IMR-90 (cell line): ENCODE measurements at regions not wholly inside any gene's neighbourhood (a gene's known extent, or its start where the extent isn't known, plus 50 kb on each side); places are given as distances from the start of the nearest gene placed in this dataset.

Source experiments
- ATAC-seq: fragments of 200-7000 bp; cut with Tn5 transposase; 2 replicates; pipeline ENCODE4 v1.9.1; 2020; ENCODE audit warnings: low read depth, mild to moderate bottlenecking, moderate library complexity
- BruUV-seq: library from RNA; stranded (reverse); fragments of 400-500 nt; replicated peaks from 2 replicates; lab custom pipeline; 2021; lab: Mats Ljungman, UMichigan
- CTCF ChIA-PET: fragments of 300-600 bp; formaldehyde crosslinking; extraction: SDS; loops from one replicate; lab custom pipeline; 2021; ENCODE audit warnings: antibody characterized with exemption; lab: Yijun Ruan, JAX
- POLR2A ChIA-PET: fragments of 300-600 bp; sonication (Branson Sonifier 250); formaldehyde crosslinking; loops from one replicate; lab custom pipeline; 2022; ENCODE audit warnings: antibody characterized with exemption; ENCODE audit not compliant: unreplicated experiment; lab: Charles Lee
- DNase-seq: peaks from one replicate; pipeline ENCODE4 v3.0.0; 2013
- H2AFZ ChIP-seq: replicated peaks from 2 replicates; pipeline ENCODE3; 2013; ENCODE audit warnings: low read length, mild to moderate bottlenecking; ENCODE audit not compliant: poor library complexity
- H2AK5ac ChIP-seq: 2 replicates; pipeline ENCODE4 v1.6.1; 2013; ENCODE audit warnings: low read depth, low read length, inconsistent platforms
- H2AK9ac ChIP-seq: replicated peaks from 2 replicates; pipeline ENCODE3; 2013; ENCODE audit warnings: mild to moderate bottlenecking, low read depth, low read length, moderate library complexity; ENCODE audit not compliant: poor library complexity
- H2BK120ac ChIP-seq: 2 replicates; pipeline ENCODE4 v1.6.1; 2013; ENCODE audit warnings: low read depth, low read length, inconsistent platforms
- H2BK15ac ChIP-seq: 3 replicates; pipeline ENCODE4 v1.6.1; 2013; ENCODE audit warnings: low read depth, low read length, inconsistent platforms
- H2BK20ac ChIP-seq: 2 replicates; pipeline ENCODE4 v1.6.1; 2013; ENCODE audit warnings: low read depth, mild to moderate bottlenecking, inconsistent platforms, low read length, moderate library complexity
- H2BK5ac ChIP-seq: 2 replicates; pipeline ENCODE4 v1.6.1; 2013; ENCODE audit warnings: mild to moderate bottlenecking, low read depth, low read length, inconsistent platforms; ENCODE audit not compliant: poor library complexity, severe bottlenecking
- H3K14ac ChIP-seq: replicated peaks from 2 replicates; pipeline ENCODE4 v1.6.1; 2013; ENCODE audit warnings: low read depth, low read length, inconsistent platforms
- H3K18ac ChIP-seq: 2 replicates; pipeline ENCODE4 v1.6.1; 2013; ENCODE audit warnings: low read depth, low read length, control low read depth
- H3K23ac ChIP-seq: 2 replicates; pipeline ENCODE4 v1.6.1; 2013; ENCODE audit warnings: low read depth, low read length, inconsistent platforms
- H3K27ac ChIP-seq: 2 replicates; pipeline ENCODE4 v1.5.1; 2013; ENCODE audit warnings: mild to moderate bottlenecking, control low read depth, low read length; ENCODE audit not compliant: insufficient read depth
- H3K27me3 ChIP-seq: 2 replicates; pipeline ENCODE4 v1.6.1; 2013; ENCODE audit warnings: low read length; ENCODE audit not compliant: control insufficient read depth, insufficient read depth
- H3K36me3 ChIP-seq: 2 replicates; pipeline ENCODE4 v1.6.1; 2013; ENCODE audit warnings: low read length, mixed read lengths; ENCODE audit not compliant: control insufficient read depth, insufficient read depth
- H3K4ac ChIP-seq: 2 replicates; pipeline ENCODE4 v1.6.1; 2013; ENCODE audit warnings: low read depth, low read length, inconsistent platforms
- H3K4me1 ChIP-seq: 2 replicates; pipeline ENCODE4 v1.6.1; 2013; ENCODE audit warnings: low read length, mixed read lengths; ENCODE audit not compliant: control insufficient read depth, insufficient read depth
- H3K4me2 ChIP-seq: 2 replicates; pipeline ENCODE4 v1.6.1; 2013; ENCODE audit warnings: low read depth, mild to moderate bottlenecking, control low read depth, low read length, moderate library complexity
- H3K4me3 ChIP-seq: 2 replicates; pipeline ENCODE4 v1.5.1; 2013; ENCODE audit warnings: low read depth, mild to moderate bottlenecking, control low read depth, low read length, moderate library complexity; ENCODE audit not compliant: insufficient read depth
- H3K56ac ChIP-seq: 2 replicates; pipeline ENCODE4 v1.6.1; 2013; ENCODE audit warnings: low read length, inconsistent platforms; ENCODE audit not compliant: insufficient read depth; ENCODE audit errors: extremely low read depth
- H3K79me1 ChIP-seq, 2 experiments: 2 replicates each; pipeline ENCODE4 v1.6.1; 2013; ENCODE audit warnings: low read length in 2 of 2, inconsistent platforms in 1 of 2, low read depth in 1 of 2
- H3K9ac ChIP-seq: 2 replicates; pipeline ENCODE4 v1.6.1; 2013; ENCODE audit warnings: low read depth, low read length, control low read depth
- H3K9me1 ChIP-seq: 2 replicates; pipeline ENCODE4 v1.6.1; 2013; ENCODE audit warnings: low read length, inconsistent platforms; ENCODE audit not compliant: insufficient read depth
- H3K9me3 ChIP-seq: 2 replicates; pipeline ENCODE4 v1.6.1; 2013; ENCODE audit warnings: low read length; ENCODE audit not compliant: control insufficient read depth, insufficient read depth
- H4K20me1 ChIP-seq: 2 replicates; pipeline ENCODE4 v1.6.1; 2013; ENCODE audit warnings: low read length, inconsistent platforms; ENCODE audit not compliant: insufficient read depth
- H4K5ac ChIP-seq: 2 replicates; pipeline ENCODE4 v1.6.1; 2013; ENCODE audit warnings: mild to moderate bottlenecking, low read depth, low read length, control low read depth
- H4K8ac ChIP-seq, 2 experiments: 2 replicates each; pipeline ENCODE4 v1.6.1; 2013; ENCODE audit warnings: low read depth in 2 of 2, low read length in 2 of 2, control low read depth in 1 of 2, inconsistent platforms in 1 of 2
- H4K91ac ChIP-seq: 2 replicates; pipeline ENCODE4 v1.6.1; 2013; ENCODE audit warnings: low read depth, low read length, inconsistent platforms; ENCODE audit not compliant: insufficient read depth
- CEBPB ChIP-seq: IDR thresholded peaks from 2 replicates; pipeline ENCODE4 v1.6.1; 2012; ENCODE audit warnings: low read depth, low read length, improper control_type of control experiment
- CHD1 ChIP-seq: IDR thresholded peaks from 2 replicates; pipeline ENCODE4 v1.6.1; 2012; ENCODE audit warnings: low read depth, low read length, improper control_type of control experiment
- CTCF ChIP-seq: conservative IDR thresholded peaks from 2 replicates; pipeline ENCODE4 v1.5.1; 2012; ENCODE audit warnings: mild to moderate bottlenecking, low read depth, low read length, improper control_type of control experiment
- FOS ChIP-seq: fragments of 150-350 bp; IDR thresholded peaks from 2 replicates; pipeline ENCODE4 v1.6.1; 2016; ENCODE audit warnings: low read depth, low read length
- MAFK ChIP-seq: IDR thresholded peaks from 2 replicates; pipeline ENCODE4 v1.6.1; 2012; ENCODE audit warnings: low read depth, low read length, improper control_type of control experiment
- MAZ ChIP-seq: IDR thresholded peaks from 2 replicates; pipeline ENCODE4 v1.6.1; 2012; ENCODE audit warnings: low read depth, mild to moderate bottlenecking, low read length, improper control_type of control experiment, moderate library complexity, borderline replicate concordance
- MXI1 ChIP-seq: IDR thresholded peaks from 2 replicates; pipeline ENCODE4 v1.6.1; 2012; ENCODE audit warnings: low read depth, mild to moderate bottlenecking, low read length, moderate library complexity, borderline replicate concordance
- NFE2L2 ChIP-seq: fragments of 150-350 bp; IDR thresholded peaks from 2 replicates; pipeline ENCODE4 v1.6.1; 2016; ENCODE audit warnings: low read depth, mild to moderate bottlenecking, low read length
- POLR2A ChIP-seq: IDR thresholded peaks from 2 replicates; pipeline ENCODE4 v1.6.1; 2012; ENCODE audit warnings: mild to moderate bottlenecking, low read depth, low read length
- RAD21 ChIP-seq: IDR thresholded peaks from 2 replicates; pipeline ENCODE4 v1.6.1; 2012; ENCODE audit warnings: low read length, improper control_type of control experiment
- RCOR1 ChIP-seq: IDR thresholded peaks from 2 replicates; pipeline ENCODE4 v1.6.1; 2012; ENCODE audit warnings: mild to moderate bottlenecking, low read length, improper control_type of control experiment; ENCODE audit not compliant: insufficient replicate concordance
- SMC3 ChIP-seq: fragments of 150-350 bp; IDR thresholded peaks from 2 replicates; pipeline ENCODE4 v1.6.1; 2016; ENCODE audit warnings: low read depth, mild to moderate bottlenecking, antibody characterized with exemption, low read length, moderate library complexity
- USF2 ChIP-seq: fragments of 150-350 bp; IDR thresholded peaks from 2 replicates; pipeline ENCODE4 v1.6.1; 2017; ENCODE audit warnings: mild to moderate bottlenecking, antibody characterized with exemption, low read length, low read depth
- WGBS, 2 experiments: methylation state at CpG; one replicate each; pipeline versions ENCODE4 v1.1.5 to v1.1.7; 2013; ENCODE audit warnings: missing lambda C conversion rate in 2 of 2; ENCODE audit not compliant: insufficient read length in 1 of 2; ENCODE audit errors: extremely low coverage in 2 of 2; 5-methylcytosine and 5-hydroxymethylcytosine counted together
- dilution Hi-C: fragments of 300-500 bp; cut with HindIII; formaldehyde crosslinking; loops from one replicate; pipeline ENCODE4 v1.14.3; 2018; ENCODE audit warnings: low sequenced_read_pairs; ENCODE audit not compliant: unreplicated experiment
- in situ Hi-C: fragments of 300-500 bp; cut with MboI; formaldehyde crosslinking; loops from 3 replicates; pipeline ENCODE4 v1.14.3; 2019; ENCODE audit warnings: low sequenced_read_pairs, inconsistent platforms, mixed read lengths
- intact Hi-C: fragments of 100-400 bp; cut with micrococcal nuclease; formaldehyde crosslinking; loops from 2 replicates; pipeline ENCODE4 v1.10.0; 2022

- Histone ChIP-seq H2BK120ac (no peak overlapping the region), H3K79me1 (no peaks in the 10 kb centered on the region), H2AK9ac (no peak overlapping the region), H3K27ac (no peak overlapping the region), H3K4ac (no peak overlapping the region), H4K20me1 (no peaks in the 10 kb centered on the region), H2AK5ac (no peak overlapping the region), H3K36me3 (no peaks in the 10 kb centered on the region), H3K4me2 (no peak overlapping the region), H3K27me3 (no peaks in the 10 kb centered on the region), H4K5ac (no peak overlapping the region), H3K23ac (no peak overlapping the region), H4K91ac (no peak overlapping the region), H3K9me1 (no peaks in the 10 kb centered on the region), H2BK15ac (no peak overlapping the region), H4K8ac (no peak overlapping the region), H3K4me1 (no peaks in the 10 kb centered on the region), H3K56ac (no peak overlapping the region), H3K18ac (no peak overlapping the region), H2BK20ac (no peak overlapping the region), H3K9ac (no peak overlapping the region), H3K14ac (no peak overlapping the region), H2BK5ac (no peak overlapping the region), H2AFZ (no peak overlapping the region), H3K9me3 (no peaks in the 10 kb centered on the region), H3K4me3 (no peak overlapping the region)
- ChIA-PET CTCF (no interaction called here), POLR2A (no interaction called here)
- no TSS peak for BruUV-seq
- TF ChIP-seq POLR2A (no peak), CHD1 (no peak), NFE2L2 (no peak), MAFK (no peak), SMC3 (no peak), RAD21 (no peak), MXI1 (no peak), CTCF (no peak), FOS (no peak), CEBPB (no peak), USF2 (no peak), RCOR1 (no peak), MAZ (no peak)
- in situ Hi-C loops: no loop called here
- dilution Hi-C loops: no loop called here
- DNase-seq (no peak), ATAC-seq (no peak)
- no CpG with 5 or more reads among the region's 2 CpGs for WGBS, 2 experiments
- intact Hi-C loops: no loop called here
These were observed 286.0 kb upstream of the B3GALT2 start for GRCh38 chr1:193472430-193472829.
